SK-N-SH (cell line): ENCODE measurements at regions not wholly inside any gene's neighbourhood (a gene's known extent, or its start where the extent isn't known, plus 50 kb on each side); places are given as distances from the start of the nearest gene placed in this dataset.

Source experiments
- CTCF ChIA-PET: fragments of 300-600, 350-600 bp; formaldehyde crosslinking; extraction: SDS; loops from one replicate; lab custom pipeline; 2021; lab: Yijun Ruan, JAX
- POLR2A ChIA-PET: fragments of 350-600 bp; sonication (Branson Sonifier 250); formaldehyde crosslinking; extraction: SDS; loops from one replicate; lab custom pipeline; 2020; ENCODE audit warnings: antibody characterized with exemption, inconsistent platforms; lab: Yijun Ruan, JAX
- DNase-seq: peaks from one replicate; pipeline ENCODE4 v3.0.0; 2012
- H2AFZ ChIP-seq: fragments of 200-600 bp; sonication (generic); 2 replicates; pipeline ENCODE4 v1.8.1; 2016; ENCODE audit warnings: antibody characterized with exemption, mild to moderate bottlenecking, low read depth
- H3F3A ChIP-seq: fragments of 200-600 bp; sonication (generic); replicated peaks from 2 replicates; pipeline ENCODE3; 2016; ENCODE audit warnings: antibody characterized with exemption, mild to moderate bottlenecking; ENCODE audit not compliant: insufficient read depth
- H3K27ac ChIP-seq, 2 experiments: fragments of 200-500 bp in 1 of 2; fragments of 200-600 bp in 1 of 2; sonication (Bioruptor generic) in 1 of 2; sonication (generic), shearing (Covaris generic) in 1 of 2; 2 replicates each; pipeline versions ENCODE4 v1.5.1 to v1.6.1; 2014 to 2016; ENCODE audit warnings: low read depth in 2 of 2, inconsistent platforms in 1 of 2, low read length in 1 of 2, mild to moderate bottlenecking in 1 of 2, mixed read lengths in 1 of 2
- H3K27me3 ChIP-seq: fragments of 200-600 bp; sonication (generic), shearing (Covaris generic); 2 replicates; pipeline ENCODE4 v1.6.1; 2016; ENCODE audit warnings: mixed run types; ENCODE audit not compliant: insufficient read depth
- H3K36me3 ChIP-seq, 2 experiments: fragments of 200-500 bp in 1 of 2; fragments of 200-600 bp in 1 of 2; sonication (Bioruptor generic) in 1 of 2; sonication (generic) in 1 of 2; replicated peaks in 1 of 2; 2 replicates each; pipeline versions ENCODE3 to v1.5.1; 2014 to 2016; ENCODE audit warnings: low read length in 1 of 2, mild to moderate bottlenecking in 1 of 2; ENCODE audit not compliant: insufficient read depth in 2 of 2, control insufficient read depth in 1 of 2
- H3K4me1 ChIP-seq, 2 experiments: fragments of 200-500 bp in 1 of 2; fragments of 200-600 bp in 1 of 2; sonication (Bioruptor generic) in 1 of 2; sonication (generic), shearing (Covaris generic) in 1 of 2; 2 replicates each; pipeline versions ENCODE4 v1.5.1 to v1.6.1; 2014 to 2016; ENCODE audit warnings: low read depth in 1 of 2, low read length in 1 of 2, mixed run types in 1 of 2; ENCODE audit not compliant: insufficient read depth in 2 of 2, control insufficient read depth in 1 of 2
- H3K4me2 ChIP-seq: fragments of 200-600 bp; sonication (generic), shearing (Covaris generic); 2 replicates; pipeline ENCODE4 v1.6.1; 2017; ENCODE audit warnings: mixed run types
- H3K4me3 ChIP-seq, 2 experiments: fragments of 200-500 bp in 1 of 2; fragments of 200-600 bp in 1 of 2; sonication (Bioruptor generic) in 1 of 2; sonication (generic), shearing (Covaris generic) in 1 of 2; 2 replicates each; pipeline versions ENCODE4 v1.5.1 to v1.8.1; 2014 to 2016; ENCODE audit warnings: low read depth in 2 of 2, inconsistent platforms in 1 of 2, low read length in 1 of 2, mild to moderate bottlenecking in 1 of 2, mixed read lengths in 1 of 2, moderate library complexity in 1 of 2
- H3K79me2 ChIP-seq: fragments of 200-600 bp; sonication (generic); 2 replicates; pipeline ENCODE4 v1.8.1; 2017; ENCODE audit warnings: mild to moderate bottlenecking; ENCODE audit not compliant: insufficient read depth
- H3K9ac ChIP-seq: fragments of 200-600 bp; sonication (generic); 2 replicates; pipeline ENCODE4 v1.6.1; 2017; ENCODE audit warnings: mixed run types
- H3K9me2 ChIP-seq: fragments of 200-600 bp; sonication (generic); 2 replicates; pipeline ENCODE4 v1.6.1; 2017; ENCODE audit warnings: mixed run types
- H3K9me3 ChIP-seq: fragments of 200-600 bp; sonication (generic); 2 replicates; pipeline ENCODE4 v1.6.1; 2017; ENCODE audit warnings: mixed run types, mild to moderate bottlenecking, moderate library complexity
- H4K20me1 ChIP-seq: fragments of 200-600 bp; sonication (generic); 2 replicates; pipeline ENCODE4 v1.6.1; 2017; ENCODE audit warnings: mild to moderate bottlenecking, mixed run types; ENCODE audit not compliant: insufficient read depth
- CHD2 ChIP-seq: fragments of 150-350 bp; IDR thresholded peaks from 2 replicates; pipeline ENCODE4 v1.6.1; 2018; ENCODE audit warnings: low read length; ENCODE audit not compliant: partially characterized antibody
- ELF1 ChIP-seq: IDR thresholded peaks from 2 replicates; pipeline ENCODE4 v1.4.0; 2012
- GABPA ChIP-seq: IDR thresholded peaks from 2 replicates; pipeline ENCODE4 v1.4.0; 2012; ENCODE audit warnings: low read depth, mild to moderate bottlenecking
- JUND ChIP-seq: IDR thresholded peaks from 2 replicates; pipeline ENCODE4 v1.4.0; 2012
- MEF2A ChIP-seq: IDR thresholded peaks from 2 replicates; pipeline ENCODE4 v1.4.0; 2012; ENCODE audit warnings: low read depth, borderline replicate concordance
- MXI1 ChIP-seq: IDR thresholded peaks from 2 replicates; pipeline ENCODE4 v1.6.1; 2012; ENCODE audit warnings: mild to moderate bottlenecking, low read depth, low read length, improper control_type of control experiment
- NRF1 ChIP-seq: IDR thresholded peaks from 2 replicates; pipeline ENCODE4 v1.6.1; 2012; ENCODE audit warnings: low read depth, mild to moderate bottlenecking, low read length
- RCOR1 ChIP-seq: fragments of 150-350 bp; IDR thresholded peaks from 2 replicates; pipeline ENCODE4 v1.6.1; 2017; ENCODE audit warnings: antibody characterized with exemption, low read length
- RFX5 ChIP-seq: IDR thresholded peaks from 2 replicates; pipeline ENCODE4 v1.6.1; 2012; ENCODE audit warnings: mild to moderate bottlenecking, improper control_type of control experiment, low read length
- TAF1 ChIP-seq: IDR thresholded peaks from 2 replicates; pipeline ENCODE4 v1.6.1; 2012; ENCODE audit warnings: low read depth, mild to moderate bottlenecking, low read length, moderate library complexity, borderline replicate concordance
- YY1 ChIP-seq: IDR thresholded peaks from 2 replicates; pipeline ENCODE4 v1.4.0; 2012; ENCODE audit warnings: low read depth, mild to moderate bottlenecking
- WGBS: methylation state at CpG from one replicate; pipeline ENCODE4 v1.1.6; 2017; ENCODE audit warnings: low lambda C conversion rate; 5-methylcytosine and 5-hydroxymethylcytosine counted together
- TF ChIP-seq, protein P1 (sequence below): fragments of 200-600 bp; sonication (generic); IDR thresholded peaks from 2 replicates; pipeline ENCODE4 v1.6.1; 2017; ENCODE audit warnings: antibody characterized with exemption, mild to moderate bottlenecking, moderate library complexity
- TF ChIP-seq, protein P2 (sequence below): IDR thresholded peaks from 2 replicates; pipeline ENCODE4 v1.4.0; 2012; ENCODE audit warnings: low read depth, borderline replicate concordance

DNA sequence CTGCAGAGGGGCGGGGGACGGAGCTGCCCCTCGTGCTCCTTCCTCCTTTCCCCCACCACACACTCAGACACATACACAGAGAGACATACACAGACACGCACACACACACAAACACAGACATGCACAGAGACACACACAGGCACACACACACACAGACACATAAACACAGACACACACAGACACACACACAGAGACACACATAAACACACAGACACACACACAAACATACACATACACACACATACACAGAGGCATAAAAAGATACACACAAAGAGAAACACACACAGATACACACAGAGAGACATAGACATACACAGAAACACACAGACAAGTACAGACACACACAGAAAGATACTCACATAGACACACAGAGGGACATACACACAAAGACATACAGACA, 136.0 kb downstream of the UQCRFS1 start:
- peaks cover 13% of the 10 kb centered on the region; the same call in 1 of the 2 replicates for H3K27me3 ChIP-seq
- H3K36me3 ChIP-seq = no peaks in the 10 kb centered on the region
- no peak overlapping the region for H3K27ac ChIP-seq
- 8% methylated on average over 4 of the region's 4 CpGs for WGBS
- H3K9me2 ChIP-seq = no peaks in the 10 kb centered on the region
- no peaks in the 10 kb centered on the region for H3F3A ChIP-seq
- no peak overlapping the region for H2AFZ ChIP-seq
- no peaks in the 10 kb centered on the region for H3K4me1 ChIP-seq
- no peaks in the 10 kb centered on the region for H3K9me3 ChIP-seq
- no peaks in the 10 kb centered on the region for H4K20me1 ChIP-seq
- ChIA-PET CTCF (interaction anchor here (1.0 to 1.1 kb wide), 2 partner anchors 182 to 186 kb away, joined by 3 to 4 read pairs; no protein-coding TSS in a partner anchor), POLR2A (no interaction called here)
- no peaks in the 10 kb centered on the region for H3K79me2 ChIP-seq
- H3K9ac ChIP-seq = no peak overlapping the region
- H3K4me3 ChIP-seq = no peak overlapping the region
- TF ChIP-seq MXI1 (no peak), CHD2 (no peak), RFX5 (no peak), TAF1 (no peak), MEF2A (no peak), ELF1 (no peak), YY1 (no peak)
- TF ChIP-seq, protein P1, sequence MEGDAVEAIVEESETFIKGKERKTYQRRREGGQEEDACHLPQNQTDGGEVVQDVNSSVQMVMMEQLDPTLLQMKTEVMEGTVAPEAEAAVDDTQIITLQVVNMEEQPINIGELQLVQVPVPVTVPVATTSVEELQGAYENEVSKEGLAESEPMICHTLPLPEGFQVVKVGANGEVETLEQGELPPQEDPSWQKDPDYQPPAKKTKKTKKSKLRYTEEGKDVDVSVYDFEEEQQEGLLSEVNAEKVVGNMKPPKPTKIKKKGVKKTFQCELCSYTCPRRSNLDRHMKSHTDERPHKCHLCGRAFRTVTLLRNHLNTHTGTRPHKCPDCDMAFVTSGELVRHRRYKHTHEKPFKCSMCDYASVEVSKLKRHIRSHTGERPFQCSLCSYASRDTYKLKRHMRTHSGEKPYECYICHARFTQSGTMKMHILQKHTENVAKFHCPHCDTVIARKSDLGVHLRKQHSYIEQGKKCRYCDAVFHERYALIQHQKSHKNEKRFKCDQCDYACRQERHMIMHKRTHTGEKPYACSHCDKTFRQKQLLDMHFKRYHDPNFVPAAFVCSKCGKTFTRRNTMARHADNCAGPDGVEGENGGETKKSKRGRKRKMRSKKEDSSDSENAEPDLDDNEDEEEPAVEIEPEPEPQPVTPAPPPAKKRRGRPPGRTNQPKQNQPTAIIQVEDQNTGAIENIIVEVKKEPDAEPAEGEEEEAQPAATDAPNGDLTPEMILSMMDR = no peak
- DNase-seq = no peak
- H3K4me2 ChIP-seq = no peak overlapping the region

- TF ChIP-seq CHD2 (no peak), JUND (no peak), NRF1 (no peak), RCOR1 (no peak), GABPA (no peak), RFX5 (no peak)
- TF ChIP-seq, protein P2, sequence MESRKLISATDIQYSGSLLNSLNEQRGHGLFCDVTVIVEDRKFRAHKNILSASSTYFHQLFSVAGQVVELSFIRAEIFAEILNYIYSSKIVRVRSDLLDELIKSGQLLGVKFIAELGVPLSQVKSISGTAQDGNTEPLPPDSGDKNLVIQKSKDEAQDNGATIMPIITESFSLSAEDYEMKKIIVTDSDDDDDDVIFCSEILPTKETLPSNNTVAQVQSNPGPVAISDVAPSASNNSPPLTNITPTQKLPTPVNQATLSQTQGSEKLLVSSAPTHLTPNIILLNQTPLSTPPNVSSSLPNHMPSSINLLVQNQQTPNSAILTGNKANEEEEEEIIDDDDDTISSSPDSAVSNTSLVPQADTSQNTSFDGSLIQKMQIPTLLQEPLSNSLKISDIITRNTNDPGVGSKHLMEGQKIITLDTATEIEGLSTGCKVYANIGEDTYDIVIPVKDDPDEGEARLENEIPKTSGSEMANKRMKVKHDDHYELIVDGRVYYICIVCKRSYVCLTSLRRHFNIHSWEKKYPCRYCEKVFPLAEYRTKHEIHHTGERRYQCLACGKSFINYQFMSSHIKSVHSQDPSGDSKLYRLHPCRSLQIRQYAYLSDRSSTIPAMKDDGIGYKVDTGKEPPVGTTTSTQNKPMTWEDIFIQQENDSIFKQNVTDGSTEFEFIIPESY = no peak
- WGBS = 0% methylated on average over 4 of the region's 4 CpGs
Measured at GRCh38 chr19:29076161-29076560, 136.8 kb downstream of the UQCRFS1 start.

More at GRCh38 chr19:29076161-29076560, 136.8 kb downstream of the UQCRFS1 start:
- no peaks in the 10 kb centered on the region for H4K20me1 ChIP-seq
- ChIA-PET POLR2A (no interaction called here), CTCF (interaction anchor here (1.0 kb wide), 1 partner anchor 183 kb away, joined by 3 read pairs; no protein-coding TSS in a partner anchor)
- no peaks in the 10 kb centered on the region for H3K4me1 ChIP-seq
- no peak overlapping the region for H2AFZ ChIP-seq
- H3K27me3 ChIP-seq = peaks cover 13% of the 10 kb centered on the region; the same call in 1 of the 2 replicates
- no peak overlapping the region for H3K4me3 ChIP-seq
- H3K9me2 ChIP-seq = no peaks in the 10 kb centered on the region
- no peak overlapping the region for H3K27ac ChIP-seq
- H3K36me3 ChIP-seq = no peaks in the 10 kb centered on the region
- DNase-seq = no peak
- H3K9ac ChIP-seq = no peak overlapping the region
- no peak overlapping the region for H3K4me2 ChIP-seq
- no peaks in the 10 kb centered on the region for H3K79me2 ChIP-seq
- no peaks in the 10 kb centered on the region for H3K9me3 ChIP-seq
- no peaks in the 10 kb centered on the region for H3F3A ChIP-seq
